Posterior cingulate gyrus (tissue), 11 donors: ENCODE measurements at regions not wholly inside any gene's neighbourhood (a gene's known extent, or its start where the extent isn't known, plus 50 kb on each side); places are given as distances from the start of the nearest gene placed in this dataset.
"Not testable (repeated sequence)": the region's sequence is repeated elsewhere in the genome, so short reads cannot be mapped to it uniquely, and the experiment has no call there.

ENCODE experiments used
- DNase-seq, 10 donors: peaks; one replicate each; pipeline versions ENCODE4 v3.0.0 to v3.0.0-alpha.2; 2020 to 2021; ENCODE audit warnings: mixed read lengths in 3 of 10
- intact Hi-C: fragments of 100-400 bp; cut with DNase I; formaldehyde crosslinking; loops from one replicate; pipeline ENCODE4 v1.15.1; 2023

- intact Hi-C loops: no loop called here
These were observed 219.4 kb downstream of the BUB3 start for GRCh38 chr10:123373591-123373990.

DNA sequence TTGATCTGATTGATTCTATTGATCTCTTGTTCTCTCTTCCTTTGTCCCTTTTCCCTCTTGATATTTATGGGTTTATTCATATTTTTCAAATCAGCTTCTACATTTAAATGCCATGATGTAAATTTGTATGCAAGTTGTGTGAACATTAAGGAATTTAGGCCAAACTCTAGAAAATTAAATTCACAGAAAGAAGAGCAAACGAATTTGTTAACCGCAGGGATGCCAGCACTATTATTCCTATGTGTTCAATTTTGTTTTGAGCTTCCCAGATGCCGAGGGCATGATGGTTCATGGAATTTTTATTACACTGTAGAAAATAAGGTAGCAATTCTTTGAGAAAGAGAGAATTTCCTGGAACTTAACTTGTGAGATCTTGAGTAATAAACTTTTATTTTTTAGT lies 220.9 kb downstream of the BUB3 start:
- intact Hi-C loops: no loop called here
- DNase-seq: no peak

More at GRCh38 chr10:123373591-123373990, 219.4 kb downstream of the BUB3 start:
- no peak for DNase-seq

DNA sequence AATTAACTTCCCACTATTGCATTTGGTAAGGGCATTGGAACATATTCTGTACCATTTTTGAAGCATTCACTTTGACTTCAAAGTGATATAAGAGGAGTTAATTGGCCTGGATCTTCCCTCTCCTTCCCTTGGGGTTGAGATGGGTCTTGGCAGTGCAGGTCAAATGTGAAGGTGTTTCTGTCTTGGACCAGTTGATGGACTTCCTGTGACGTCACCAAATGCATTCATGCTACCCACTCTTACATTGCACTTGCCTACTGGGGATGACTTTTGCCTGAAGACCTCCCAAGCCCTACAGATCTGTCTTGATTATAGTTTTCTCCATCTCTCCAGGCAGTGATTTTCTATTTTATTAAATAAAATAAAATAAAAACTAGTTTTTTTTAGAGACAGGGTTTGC lies 221.5 kb downstream of the BUB3 start:
- DNase-seq: no peak
- intact Hi-C loops: no loop called here

DNA sequence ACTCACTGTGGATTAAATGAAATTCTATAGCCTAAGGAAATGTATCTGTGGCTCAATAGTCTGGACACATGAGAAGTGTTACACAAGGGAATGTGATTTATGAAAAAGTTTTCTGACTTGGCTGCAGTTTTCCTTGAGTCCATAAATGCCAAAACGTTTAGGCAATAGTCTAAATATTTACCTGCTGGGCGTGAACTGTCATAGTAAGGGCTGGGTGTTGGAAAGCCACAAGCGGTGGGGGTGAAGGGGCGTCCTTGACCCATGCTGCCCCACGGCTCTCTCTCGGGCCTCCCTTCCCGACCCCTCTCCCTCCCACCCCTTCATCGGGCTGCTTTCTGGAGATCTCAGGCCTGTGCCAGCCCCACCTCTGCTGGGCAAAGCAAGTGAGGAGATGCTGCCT lies 223.7 kb downstream of the BUB3 start:
- intact Hi-C loops: no loop called here
- DNase-seq: no peak

DNA sequence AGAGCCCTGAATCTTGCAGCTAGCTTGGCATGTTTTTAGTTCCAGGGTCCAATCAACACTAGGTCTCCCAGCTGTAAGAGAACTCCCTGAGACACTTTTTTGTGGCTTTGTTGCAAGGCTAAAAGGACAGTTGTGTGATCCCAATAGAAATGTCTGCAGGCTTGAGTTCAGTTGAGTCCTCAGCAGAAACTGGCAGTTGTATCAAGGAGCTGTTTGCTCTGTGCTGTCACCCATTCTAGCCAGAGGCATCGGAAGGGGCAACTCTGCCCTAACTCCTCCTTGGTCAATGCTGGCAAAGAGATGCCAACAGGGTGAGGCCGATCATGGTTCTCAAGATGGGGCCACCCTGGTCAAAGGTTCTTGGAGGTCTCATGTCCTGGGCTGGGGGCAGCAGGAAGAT lies 224.1 kb downstream of the BUB3 start:
- no peak for DNase-seq
- intact Hi-C loops: no loop called here

- no peak for DNase-seq
- intact Hi-C loops: no loop called here
These were observed 225.0 kb downstream of the BUB3 start for GRCh38 chr10:123379156-123379555.

- intact Hi-C loops: loop anchor here (1.0 to 5.0 kb wide), 3 partner anchors 182 to 337 kb away; no protein-coding TSS in a partner anchor
- no peak for DNase-seq
These were observed 226.4 kb downstream of the BUB3 start for GRCh38 chr10:123380491-123381085.

GRCh38 chr10:123381224-123381623 lies 227.0 kb downstream of the BUB3 start:
- intact Hi-C loops: loop anchor here (2.0 to 5.0 kb wide), 2 partner anchors 181 to 248 kb away; no protein-coding TSS in a partner anchor
- DNase-seq: no peak

DNA sequence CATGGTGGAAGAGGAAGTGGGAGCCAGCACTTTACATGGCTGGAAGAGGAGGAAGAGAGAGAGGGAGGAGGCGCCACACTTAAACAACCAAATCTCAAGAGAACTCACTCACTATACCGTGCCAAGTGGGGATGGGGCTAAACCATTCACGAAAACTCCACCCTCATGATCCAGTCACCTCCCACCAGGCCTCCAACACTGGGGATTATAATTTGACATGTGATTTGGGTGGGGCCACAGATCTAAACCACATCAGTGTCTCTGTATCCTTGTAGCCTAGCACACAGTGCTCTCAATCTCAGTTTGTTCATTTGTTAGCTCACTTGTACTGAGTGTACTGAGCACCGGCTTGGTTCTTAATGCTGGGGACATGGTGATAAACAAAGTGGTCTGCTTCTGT lies 228.3 kb downstream of the BUB3 start:
- intact Hi-C loops: loop anchor here (5.0 kb wide), 1 partner anchor 180 kb away; no protein-coding TSS in a partner anchor
- DNase-seq: no peak

GRCh38 chr10:123385508-123386080 lies 231.4 kb downstream of the BUB3 start:
- intact Hi-C loops: no loop called here
- no peak for DNase-seq

DNA sequence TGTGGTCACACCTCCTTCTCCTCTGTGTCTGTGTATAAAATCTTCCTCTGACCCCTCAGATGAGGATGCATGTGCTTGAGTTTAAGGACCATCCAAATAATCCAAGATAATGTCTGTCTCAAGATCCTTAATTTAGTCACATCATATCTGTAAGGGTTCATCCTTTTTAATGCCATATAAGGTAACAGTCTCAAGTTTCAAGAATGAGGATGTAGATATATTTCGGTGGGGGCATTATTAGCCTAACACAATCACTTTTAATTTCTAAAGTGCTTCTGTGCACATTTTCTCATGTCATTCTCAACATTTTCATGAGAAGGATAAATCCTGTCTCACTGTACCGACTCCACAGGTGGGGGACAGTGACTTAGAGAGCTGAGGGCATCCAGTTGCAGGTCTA lies 235.3 kb downstream of the BUB3 start:
- DNase-seq: no peak
- intact Hi-C loops: no loop called here

- intact Hi-C loops: no loop called here
- DNase-seq: no peak
These were observed 236.1 kb downstream of the BUB3 start for GRCh38 chr10:123390332-123390731.

DNA sequence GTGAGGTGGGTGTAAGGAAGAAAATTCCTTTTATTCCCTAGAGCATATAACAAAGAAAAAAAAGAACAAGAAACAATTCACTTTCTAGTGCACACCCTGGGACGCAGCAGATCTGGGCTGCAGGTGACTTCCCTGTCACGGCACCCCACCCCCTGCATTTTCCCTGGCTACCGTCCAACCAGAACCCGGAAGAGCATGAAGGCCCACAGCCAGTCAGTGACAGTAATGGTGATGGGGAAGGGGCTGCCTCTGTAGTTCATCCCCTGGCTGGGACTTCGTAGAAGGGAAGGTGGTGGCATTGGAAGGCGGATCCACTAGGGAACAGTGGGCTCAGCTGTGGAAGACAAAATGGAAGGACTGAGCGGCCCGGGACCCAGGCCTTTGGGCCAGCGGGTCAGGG lies 236.7 kb downstream of the BUB3 start:
- intact Hi-C loops: no loop called here
- DNase-seq: no peak

GRCh38 chr10:123391275-123392028 lies 237.2 kb downstream of the BUB3 start:
- intact Hi-C loops: no loop called here
- no peak for DNase-seq

GRCh38 chr10:123392182-123392963 lies 238.2 kb downstream of the BUB3 start:
- intact Hi-C loops: no loop called here
- no peak for DNase-seq

GRCh38 chr10:123393170-123393569 lies 239.0 kb downstream of the BUB3 start:
- intact Hi-C loops: no loop called here
- no peak for DNase-seq

DNA sequence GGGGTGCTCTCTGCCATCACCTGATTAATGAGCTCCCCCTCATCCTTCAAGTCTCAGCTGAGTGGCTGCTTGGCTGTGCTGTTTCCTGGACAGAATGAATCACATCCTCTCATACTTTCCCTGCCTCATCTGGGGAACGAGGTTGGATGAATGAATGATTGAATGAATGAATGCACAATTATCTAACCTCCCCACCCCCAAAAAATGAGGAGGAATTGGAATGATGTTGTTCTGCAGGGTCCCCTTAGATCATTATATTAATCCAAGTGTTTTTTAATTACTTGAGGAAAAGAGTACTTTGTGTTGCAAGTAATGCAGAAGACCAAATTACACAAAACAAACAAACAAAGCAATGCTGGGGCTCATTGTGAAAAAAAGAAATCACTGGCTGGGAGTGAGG lies 240.2 kb downstream of the BUB3 start:
- intact Hi-C loops: no loop called here
- no peak for DNase-seq

DNA sequence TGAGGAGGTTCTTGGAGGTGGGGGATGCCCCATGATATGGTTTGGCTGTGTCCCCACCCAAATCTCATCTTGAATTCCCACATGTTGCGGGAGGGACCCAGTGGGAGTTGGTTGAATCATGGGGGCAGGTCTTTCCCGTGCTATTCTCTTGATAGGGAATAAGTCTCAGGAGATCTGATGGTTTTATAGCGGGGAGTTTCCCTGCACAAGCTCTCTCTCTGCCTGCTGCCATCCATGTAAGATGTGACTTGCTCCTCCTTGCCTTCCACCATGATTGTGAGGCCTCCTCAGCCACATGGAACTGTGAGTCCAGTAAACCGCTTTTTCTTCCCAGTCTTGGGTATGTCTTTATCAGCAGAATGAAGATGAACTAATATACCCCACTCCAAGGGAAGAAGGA lies 241.0 kb downstream of the BUB3 start:
- intact Hi-C loops, DNase-seq: not testable (repeated sequence)

- intact Hi-C loops: no loop called here
- DNase-seq: no peak
These were observed 241.7 kb downstream of the BUB3 start for GRCh38 chr10:123395906-123396305.

- intact Hi-C loops: no loop called here
- no peak for DNase-seq
These were observed 244.0 kb downstream of the BUB3 start for GRCh38 chr10:123398180-123398591.

- DNase-seq: no peak
- intact Hi-C loops: no loop called here
These were observed 244.6 kb downstream of the BUB3 start for GRCh38 chr10:123398756-123399155.
